K562 (cell line): ENCODE measurements at regions not wholly inside any gene's neighbourhood (a gene's known extent, or its start where the extent isn't known, plus 50 kb on each side); places are given as distances from the start of the nearest gene placed in this dataset.

Experiments
- ATAC-seq: fragments of 200-7000 bp; cut with Tn5 transposase; 3 replicates; pipeline ENCODE4 v1.9.1; 2020; ENCODE audit warnings: moderate library complexity
- BruUV-seq: library from RNA; stranded (reverse); fragments of 400-500 nt; replicated peaks from 2 replicates; lab custom pipeline; 2021; lab: Mats Ljungman, UMichigan
- CTCF ChIA-PET: fragments of 300-600 bp; formaldehyde crosslinking; extraction: SDS; loops from one replicate; lab custom pipeline; 2021; ENCODE audit warnings: low intra/inter-chr PET ratio; lab: Yijun Ruan, JAX
- POLR2A ChIA-PET: fragments of 300-600, 350-650 bp; sonication (Branson Sonifier 250); formaldehyde crosslinking; extraction: SDS; loops from one replicate; lab custom pipeline; 2021; ENCODE audit warnings: antibody characterized with exemption, inconsistent platforms; lab: Yijun Ruan, JAX
- DNase-seq, 4 experiments: peaks; one replicate each; pipeline versions ENCODE4 v3.0.0 to v3.0.0-alpha.2; 2011 to 2018; ENCODE audit warnings: low spot score in 3 of 4, mixed read lengths in 3 of 4; ENCODE audit errors: extremely low read depth in 1 of 4
- FAIRE-seq: peaks from 2 replicates; lab custom pipeline; 2011; peaks lifted over from hg19 to GRCh38; lab: Jason Lieb, UNC
- H2AFZ ChIP-seq: 2 replicates; pipeline ENCODE4 v1.6.0; 2011; ENCODE audit warnings: low read depth, low read length, control low read depth, inconsistent platforms
- H3K27ac ChIP-seq: fragments of 200-600 bp; 3 replicates; pipeline ENCODE4 v1.8.0; 2011; ENCODE audit warnings: low read depth, mild to moderate bottlenecking, control low read depth, inconsistent platforms, low read length, moderate library complexity, mixed read lengths; ENCODE audit errors: extremely low read depth
- H3K27me3 ChIP-seq, 2 experiments: fragments of 300-600 bp in 1 of 2; 2 replicates in 1 of 2; 3 replicates in 1 of 2; pipeline versions ENCODE4 v1.6.0 to v1.8.0; 2011; ENCODE audit warnings: inconsistent platforms in 2 of 2, low read length in 2 of 2, mild to moderate bottlenecking in 1 of 2, mixed read lengths in 1 of 2, moderate library complexity in 1 of 2; ENCODE audit not compliant: control insufficient read depth in 2 of 2, insufficient read depth in 2 of 2
- H3K36me3 ChIP-seq: fragments of 300-600 bp; 3 replicates; pipeline ENCODE4 v1.8.0; 2011; ENCODE audit warnings: mild to moderate bottlenecking, low read length, inconsistent platforms; ENCODE audit not compliant: control insufficient read depth, insufficient read depth
- H3K4me1 ChIP-seq, 2 experiments: fragments of 200-600 bp in 1 of 2; replicated peaks in 1 of 2; 2 replicates in 1 of 2; 3 replicates in 1 of 2; pipeline versions ENCODE4 v1.5.1 to v1.8.0; 2011; ENCODE audit warnings: inconsistent platforms in 2 of 2, low read length in 2 of 2, mild to moderate bottlenecking in 1 of 2, mixed read lengths in 1 of 2, moderate library complexity in 1 of 2; ENCODE audit not compliant: control insufficient read depth in 2 of 2, insufficient read depth in 2 of 2
- H3K4me2 ChIP-seq: 2 replicates; pipeline ENCODE4 v1.6.1; 2011; ENCODE audit warnings: low read length, control low read depth, inconsistent platforms, mixed read lengths; ENCODE audit not compliant: insufficient read depth
- H3K4me3 ChIP-seq: fragments of 200-600 bp; sonication (generic), shearing (Covaris generic); 2 replicates; pipeline ENCODE4 v1.5.1; 2016; ENCODE audit warnings: control low read depth, inconsistent platforms
- H3K79me2 ChIP-seq: fragments of 200-600 bp; 3 replicates; pipeline ENCODE4 v1.8.0; 2011; ENCODE audit warnings: low read length, inconsistent platforms; ENCODE audit not compliant: control insufficient read depth, insufficient read depth
- H3K9ac ChIP-seq, 2 experiments: 2 replicates each; pipeline versions ENCODE4 v1.6.0 to v1.6.1; 2011; ENCODE audit warnings: low read depth in 2 of 2, low read length in 2 of 2, control low read depth in 1 of 2, inconsistent platforms in 1 of 2, mild to moderate bottlenecking in 1 of 2, mixed read lengths in 1 of 2; ENCODE audit not compliant: insufficient read depth in 1 of 2
- H3K9me1 ChIP-seq: one replicate; pipeline ENCODE4 v1.6.0; 2011; ENCODE audit warnings: inconsistent platforms, mild to moderate bottlenecking, low read length, moderate library complexity; ENCODE audit not compliant: control insufficient read depth, insufficient read depth
- H3K9me3 ChIP-seq: replicated peaks from 2 replicates; pipeline ENCODE4 v1.5.1; 2011; ENCODE audit warnings: low read depth, low read length, inconsistent platforms; ENCODE audit not compliant: control insufficient read depth, insufficient read depth
- H4K20me1 ChIP-seq: replicated peaks from 2 replicates; pipeline ENCODE4 v1.6.1; 2011; ENCODE audit warnings: low read length, inconsistent platforms, mixed read lengths; ENCODE audit not compliant: control insufficient read depth, insufficient read depth
- BDP1 ChIP-seq: IDR thresholded peaks from 3 replicates; pipeline ENCODE4 v1.6.1; 2011; ENCODE audit not compliant: insufficient read length, insufficient read depth
- BMI1 ChIP-seq: fragments of 150-350 bp; IDR thresholded peaks from 2 replicates; pipeline ENCODE4 v1.6.1; 2014; ENCODE audit warnings: low read length
- BRCA1 ChIP-seq, 2 experiments: fragments of 450-650 bp in 1 of 2; sonication (generic) in 1 of 2; formaldehyde crosslinking in 1 of 2; IDR thresholded peaks; 2 replicates each; pipeline versions ENCODE4 v1.5.0 to v1.6.1; 2017 to 2020; ENCODE audit warnings: mild to moderate bottlenecking in 1 of 2, missing genetic modification reagents in 1 of 2
- ELF2 ChIP-seq: fragments of 250-450 bp; sonication (Bioruptor Pico); IDR thresholded peaks from 2 replicates; pipeline ENCODE4 v1.5.0; 2021; ENCODE audit warnings: mild to moderate bottlenecking
- EZH2 ChIP-seq: IDR thresholded peaks from 2 replicates; pipeline ENCODE4 v1.6.1; 2012; ENCODE audit warnings: low read depth, mild to moderate bottlenecking, inconsistent platforms, low read length, borderline replicate concordance
- MNT ChIP-seq, 2 experiments: fragments of 450-650 bp; conservative IDR thresholded peaks; 2 replicates each; pipeline ENCODE4 v1.6.1; 2017; ENCODE audit warnings: mild to moderate bottlenecking in 2 of 2, moderate library complexity in 2 of 2
- MYC ChIP-seq, 2 experiments: fragments of 250-450 bp in 1 of 2; sonication (Bioruptor Pico) in 1 of 2; IDR thresholded peaks; 2 replicates each; pipeline versions ENCODE4 v1.5.1 to v1.6.1; 2012 to 2021; ENCODE audit warnings: low read depth in 2 of 2, borderline replicate concordance in 1 of 2, improper control_type of control experiment in 1 of 2, low read length in 1 of 2, mild to moderate bottlenecking in 1 of 2, moderate library complexity in 1 of 2
- POLR2A ChIP-seq: fragments of 450-650 bp; conservative IDR thresholded peaks from 2 replicates; pipeline ENCODE4 v1.6.1; 2016
- SMC3 ChIP-seq: conservative IDR thresholded peaks from 2 replicates; pipeline ENCODE4 v1.6.1; 2011; ENCODE audit warnings: low read depth, low read length, improper control_type of control experiment; ENCODE audit not compliant: insufficient read depth
- STAT5B ChIP-seq: fragments of 250-450 bp; sonication (Bioruptor Pico); IDR thresholded peaks from 2 replicates; pipeline ENCODE4 v1.8.0; 2021; ENCODE audit warnings: mild to moderate bottlenecking, inconsistent platforms
- TOE1 ChIP-seq, 2 experiments: fragments of 450-650 bp in 1 of 2; sonication (generic) in 1 of 2; formaldehyde crosslinking in 1 of 2; IDR thresholded peaks; 2 replicates each; pipeline versions ENCODE4 v1.7.1 to v1.8.0; 2016 to 2022; ENCODE audit warnings: borderline replicate concordance in 2 of 2, mild to moderate bottlenecking in 2 of 2, antibody characterized with exemption in 1 of 2, inconsistent platforms in 1 of 2, low read depth in 1 of 2, missing genetic modification reagents in 1 of 2, moderate library complexity in 1 of 2
- XRCC4 ChIP-seq: IDR thresholded peaks from one replicate; pipeline ENCODE4 v1.6.1; 2011; ENCODE audit not compliant: insufficient read depth, insufficient read length; ENCODE audit errors: extremely low read depth
- ZNF184 ChIP-seq: sonication (generic); formaldehyde crosslinking; IDR thresholded peaks from 2 replicates; pipeline ENCODE4 v1.5.0; 2020; ENCODE audit warnings: missing genetic modification reagents
- ZNF445 ChIP-seq: fragments of 250-450 bp; sonication (Bioruptor Pico); IDR thresholded peaks from 2 replicates; pipeline ENCODE4 v1.4.0; 2020; ENCODE audit warnings: low read depth, mild to moderate bottlenecking, moderate library complexity
- WGBS: fragments of 100-300 bp; shearing (Covaris generic); methylation state at CpG from one replicate; pipeline ENCODE4 v1.1.6; 2016; ENCODE audit warnings: low coverage, mixed read lengths; ENCODE audit not compliant: insufficient coverage; ENCODE audit errors: missing lambda C conversion rate; 5-methylcytosine and 5-hydroxymethylcytosine counted together
- in situ Hi-C: fragments of 300-500 bp; cut with MboI; formaldehyde crosslinking; loops from 4 replicates; pipeline ENCODE4 v1.15.0; 2018; ENCODE audit warnings: inconsistent platforms, mixed read lengths
- intact Hi-C: fragments of 100-400 bp; cut with micrococcal nuclease; formaldehyde crosslinking; loops from 2 replicates; pipeline ENCODE4 v1.14.2; 2022
- TF ChIP-seq, protein P1 (sequence below): conservative IDR thresholded peaks from 2 replicates; pipeline ENCODE4 v1.6.1; 2011; ENCODE audit warnings: low read depth, mild to moderate bottlenecking, low read length; ENCODE audit not compliant: control insufficient read depth
- TF ChIP-seq, protein P2 (sequence below): fragments of 250-450 bp; sonication (Bioruptor Pico); IDR thresholded peaks from 2 replicates; pipeline ENCODE4 v1.8.0; 2021; ENCODE audit warnings: borderline replicate concordance, mild to moderate bottlenecking, moderate library complexity; ENCODE audit not compliant: poor library complexity, severe bottlenecking

GRCh38 chr4:54840992-54841768, 183.4 kb downstream of the KIT start (continued):
- no peak for TF ChIP-seq EZH2
- TF ChIP-seq BDP1: no peak
- 0 out of 2 replicates have a peak, but pooled peaks have one; percentile 7 for TF ChIP-seq SMC3

DNA sequence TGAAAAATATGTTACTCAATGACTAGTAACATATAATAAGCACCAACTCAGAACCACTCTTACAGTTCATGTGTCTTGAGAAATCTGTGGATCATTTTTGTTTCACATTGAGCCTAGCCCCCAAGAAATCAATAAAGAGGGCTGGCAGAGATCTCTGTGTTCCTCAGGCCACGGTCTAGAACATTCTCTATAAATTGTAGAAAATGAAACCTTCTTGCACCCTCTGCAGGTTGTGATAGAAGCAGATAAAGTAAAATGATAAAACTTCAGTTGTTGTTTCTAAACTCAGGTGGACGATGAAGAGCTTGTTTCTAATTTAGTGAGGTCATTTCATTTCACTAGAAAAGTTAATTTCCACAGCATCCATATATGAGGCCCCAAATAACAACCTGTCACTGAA, 182.7 kb downstream of the KIT start:
- DNase-seq (no peak), ATAC-seq (no peak), FAIRE-seq (no peak)
- in situ Hi-C loops: no loop called here
- TF ChIP-seq ZNF445 (CRISPR knock-in tag): no peak
- no peak for TF ChIP-seq POLR2A
- TF ChIP-seq BRCA1 (IDR thresholded peaks at IDR 0.05): no peak
- TF ChIP-seq BRCA1 (CRISPR knock-in tag; IDR thresholded peaks at IDR 0.05): no peak
- no peak for TF ChIP-seq MNT (conservative IDR thresholded peaks at IDR 0.05)
- no peak for TF ChIP-seq ELF2
- no peak for TF ChIP-seq ZNF184 (CRISPR knock-in tag)
- no peak for TF ChIP-seq MYC (IDR thresholded peaks at IDR 0.05; ENCODE audit: low read depth, low read length)
- TF ChIP-seq MYC (CRISPR knock-in tag; IDR thresholded peaks at IDR 0.05; ENCODE audit: borderline replicate concordance, low read depth): no peak
- TF ChIP-seq STAT5B (CRISPR knock-in tag): no peak
- TF ChIP-seq, protein P1, sequence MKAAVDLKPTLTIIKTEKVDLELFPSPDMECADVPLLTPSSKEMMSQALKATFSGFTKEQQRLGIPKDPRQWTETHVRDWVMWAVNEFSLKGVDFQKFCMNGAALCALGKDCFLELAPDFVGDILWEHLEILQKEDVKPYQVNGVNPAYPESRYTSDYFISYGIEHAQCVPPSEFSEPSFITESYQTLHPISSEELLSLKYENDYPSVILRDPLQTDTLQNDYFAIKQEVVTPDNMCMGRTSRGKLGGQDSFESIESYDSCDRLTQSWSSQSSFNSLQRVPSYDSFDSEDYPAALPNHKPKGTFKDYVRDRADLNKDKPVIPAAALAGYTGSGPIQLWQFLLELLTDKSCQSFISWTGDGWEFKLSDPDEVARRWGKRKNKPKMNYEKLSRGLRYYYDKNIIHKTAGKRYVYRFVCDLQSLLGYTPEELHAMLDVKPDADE: no peak
- TF ChIP-seq, protein P2, sequence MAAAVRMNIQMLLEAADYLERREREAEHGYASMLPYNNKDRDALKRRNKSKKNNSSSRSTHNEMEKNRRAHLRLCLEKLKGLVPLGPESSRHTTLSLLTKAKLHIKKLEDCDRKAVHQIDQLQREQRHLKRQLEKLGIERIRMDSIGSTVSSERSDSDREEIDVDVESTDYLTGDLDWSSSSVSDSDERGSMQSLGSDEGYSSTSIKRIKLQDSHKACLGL (CRISPR knock-in tag): no peak
- no peak for TF ChIP-seq BMI1
- TF ChIP-seq XRCC4: no peak
- TF ChIP-seq TOE1 (IDR thresholded peaks at IDR 0.05; ENCODE audit: borderline replicate concordance): no peak
- no peak for TF ChIP-seq TOE1 (CRISPR knock-in tag; IDR thresholded peaks at IDR 0.05; ENCODE audit: borderline replicate concordance, low read depth)
- no peaks in the 10 kb centered on the region for H3K9me3 ChIP-seq
- 3% methylated on average over 2 of the region's 2 CpGs for WGBS
- no peak overlapping the region for H3K27ac ChIP-seq
- no peaks in the 10 kb centered on the region for H3K36me3 ChIP-seq
- H3K4me2 ChIP-seq: no peak overlapping the region
- H3K27me3 ChIP-seq: no peaks in the 10 kb centered on the region
- no peak overlapping the region for H3K9ac ChIP-seq
- H2AFZ ChIP-seq: no peak overlapping the region
- H4K20me1 ChIP-seq: no peaks in the 10 kb centered on the region
- H3K4me3 ChIP-seq: no peak overlapping the region
- ChIA-PET CTCF (interaction anchor here (1.1 kb wide), 1 partner anchor 518 kb away, joined by 3 read pairs; no protein-coding TSS in a partner anchor), POLR2A (no interaction called here)
- intact Hi-C loops: loop anchor here (2.0 to 10.0 kb wide), 2 partner anchors 156 to 518 kb away; no protein-coding TSS in a partner anchor
- no peaks in the 10 kb centered on the region for H3K4me1 ChIP-seq
- H3K9me1 ChIP-seq: no peaks in the 10 kb centered on the region
- BruUV-seq: no TSS peak
- H3K79me2 ChIP-seq: no peaks in the 10 kb centered on the region
